SK-N-SH (cell line): ENCODE measurements at regions not wholly inside any gene's neighbourhood (a gene's known extent, or its start where the extent isn't known, plus 50 kb on each side); places are given as distances from the start of the nearest gene placed in this dataset.
A peak's percentile ranks its signal among the peaks of the same experiment; 100 is the strongest.

Experiments
- CTCF ChIA-PET: fragments of 300-600, 350-600 bp; formaldehyde crosslinking; extraction: SDS; loops from one replicate; lab custom pipeline; 2021; lab: Yijun Ruan, JAX
- POLR2A ChIA-PET: fragments of 350-600 bp; sonication (Branson Sonifier 250); formaldehyde crosslinking; extraction: SDS; loops from one replicate; lab custom pipeline; 2020; ENCODE audit warnings: antibody characterized with exemption, inconsistent platforms; lab: Yijun Ruan, JAX
- DNase-seq: peaks from one replicate; pipeline ENCODE4 v3.0.0; 2012
- H2AFZ ChIP-seq: fragments of 200-600 bp; sonication (generic); 2 replicates; pipeline ENCODE4 v1.8.1; 2016; ENCODE audit warnings: antibody characterized with exemption, mild to moderate bottlenecking, low read depth
- H3F3A ChIP-seq: fragments of 200-600 bp; sonication (generic); replicated peaks from 2 replicates; pipeline ENCODE3; 2016; ENCODE audit warnings: antibody characterized with exemption, mild to moderate bottlenecking; ENCODE audit not compliant: insufficient read depth
- H3K27ac ChIP-seq, 2 experiments: fragments of 200-500 bp in 1 of 2; fragments of 200-600 bp in 1 of 2; sonication (Bioruptor generic) in 1 of 2; sonication (generic), shearing (Covaris generic) in 1 of 2; 2 replicates each; pipeline versions ENCODE4 v1.5.1 to v1.6.1; 2014 to 2016; ENCODE audit warnings: low read depth in 2 of 2, inconsistent platforms in 1 of 2, low read length in 1 of 2, mild to moderate bottlenecking in 1 of 2, mixed read lengths in 1 of 2
- H3K27me3 ChIP-seq: fragments of 200-600 bp; sonication (generic), shearing (Covaris generic); 2 replicates; pipeline ENCODE4 v1.6.1; 2016; ENCODE audit warnings: mixed run types; ENCODE audit not compliant: insufficient read depth
- H3K36me3 ChIP-seq, 2 experiments: fragments of 200-500 bp in 1 of 2; fragments of 200-600 bp in 1 of 2; sonication (Bioruptor generic) in 1 of 2; sonication (generic) in 1 of 2; replicated peaks in 1 of 2; 2 replicates each; pipeline versions ENCODE3 to v1.5.1; 2014 to 2016; ENCODE audit warnings: low read length in 1 of 2, mild to moderate bottlenecking in 1 of 2; ENCODE audit not compliant: insufficient read depth in 2 of 2, control insufficient read depth in 1 of 2
- H3K4me1 ChIP-seq, 2 experiments: fragments of 200-500 bp in 1 of 2; fragments of 200-600 bp in 1 of 2; sonication (Bioruptor generic) in 1 of 2; sonication (generic), shearing (Covaris generic) in 1 of 2; 2 replicates each; pipeline versions ENCODE4 v1.5.1 to v1.6.1; 2014 to 2016; ENCODE audit warnings: low read depth in 1 of 2, low read length in 1 of 2, mixed run types in 1 of 2; ENCODE audit not compliant: insufficient read depth in 2 of 2, control insufficient read depth in 1 of 2
- H3K4me2 ChIP-seq: fragments of 200-600 bp; sonication (generic), shearing (Covaris generic); 2 replicates; pipeline ENCODE4 v1.6.1; 2017; ENCODE audit warnings: mixed run types
- H3K4me3 ChIP-seq, 2 experiments: fragments of 200-500 bp in 1 of 2; fragments of 200-600 bp in 1 of 2; sonication (Bioruptor generic) in 1 of 2; sonication (generic), shearing (Covaris generic) in 1 of 2; 2 replicates each; pipeline versions ENCODE4 v1.5.1 to v1.8.1; 2014 to 2016; ENCODE audit warnings: low read depth in 2 of 2, inconsistent platforms in 1 of 2, low read length in 1 of 2, mild to moderate bottlenecking in 1 of 2, mixed read lengths in 1 of 2, moderate library complexity in 1 of 2
- H3K79me2 ChIP-seq: fragments of 200-600 bp; sonication (generic); 2 replicates; pipeline ENCODE4 v1.8.1; 2017; ENCODE audit warnings: mild to moderate bottlenecking; ENCODE audit not compliant: insufficient read depth
- H3K9ac ChIP-seq: fragments of 200-600 bp; sonication (generic); 2 replicates; pipeline ENCODE4 v1.6.1; 2017; ENCODE audit warnings: mixed run types
- H3K9me2 ChIP-seq: fragments of 200-600 bp; sonication (generic); 2 replicates; pipeline ENCODE4 v1.6.1; 2017; ENCODE audit warnings: mixed run types
- H3K9me3 ChIP-seq: fragments of 200-600 bp; sonication (generic); 2 replicates; pipeline ENCODE4 v1.6.1; 2017; ENCODE audit warnings: mixed run types, mild to moderate bottlenecking, moderate library complexity
- H4K20me1 ChIP-seq: fragments of 200-600 bp; sonication (generic); 2 replicates; pipeline ENCODE4 v1.6.1; 2017; ENCODE audit warnings: mild to moderate bottlenecking, mixed run types; ENCODE audit not compliant: insufficient read depth
- EP300 ChIP-seq, 2 experiments: IDR thresholded peaks; 2 replicates each; pipeline versions ENCODE4 v1.4.0 to v1.6.1; 2012; ENCODE audit warnings: borderline replicate concordance in 1 of 2, low read depth in 1 of 2, low read length in 1 of 2
- EZH2phosphoT487 ChIP-seq: fragments of 200-600 bp; sonication (generic); IDR thresholded peaks from 2 replicates; pipeline ENCODE4 v1.6.1; 2017; ENCODE audit warnings: low read depth, mixed run types, mild to moderate bottlenecking, antibody characterized with exemption, moderate library complexity, borderline replicate concordance
- FOXM1 ChIP-seq: IDR thresholded peaks from 2 replicates; pipeline ENCODE4 v1.4.0; 2012; ENCODE audit warnings: low read depth, mild to moderate bottlenecking
- GABPA ChIP-seq: IDR thresholded peaks from 2 replicates; pipeline ENCODE4 v1.4.0; 2012; ENCODE audit warnings: low read depth, mild to moderate bottlenecking
- MEF2A ChIP-seq: IDR thresholded peaks from 2 replicates; pipeline ENCODE4 v1.4.0; 2012; ENCODE audit warnings: low read depth, borderline replicate concordance
- MXI1 ChIP-seq: IDR thresholded peaks from 2 replicates; pipeline ENCODE4 v1.6.1; 2012; ENCODE audit warnings: mild to moderate bottlenecking, low read depth, low read length, improper control_type of control experiment
- NFIC ChIP-seq: IDR thresholded peaks from 2 replicates; pipeline ENCODE4 v1.4.0; 2012; ENCODE audit warnings: borderline replicate concordance
- NRF1 ChIP-seq: IDR thresholded peaks from 2 replicates; pipeline ENCODE4 v1.6.1; 2012; ENCODE audit warnings: low read depth, mild to moderate bottlenecking, low read length
- RCOR1 ChIP-seq: fragments of 150-350 bp; IDR thresholded peaks from 2 replicates; pipeline ENCODE4 v1.6.1; 2017; ENCODE audit warnings: antibody characterized with exemption, low read length
- RXRA ChIP-seq: IDR thresholded peaks from 2 replicates; pipeline ENCODE4 v1.4.0; 2012; ENCODE audit warnings: low read depth, mild to moderate bottlenecking, borderline replicate concordance
- SIN3A ChIP-seq: IDR thresholded peaks from 2 replicates; pipeline ENCODE4 v1.6.1; 2012; ENCODE audit warnings: low read depth, mild to moderate bottlenecking, low read length, moderate library complexity, borderline replicate concordance
- SMC3 ChIP-seq: IDR thresholded peaks from 2 replicates; pipeline ENCODE4 v1.6.1; 2012; ENCODE audit warnings: low read depth, low read length, improper control_type of control experiment
- TAF1 ChIP-seq: IDR thresholded peaks from 2 replicates; pipeline ENCODE4 v1.6.1; 2012; ENCODE audit warnings: low read depth, mild to moderate bottlenecking, low read length, moderate library complexity, borderline replicate concordance
- TCF12 ChIP-seq: IDR thresholded peaks from 2 replicates; pipeline ENCODE4 v1.4.0; 2012
- TEAD4 ChIP-seq: IDR thresholded peaks from 2 replicates; pipeline ENCODE4 v1.4.0; 2012; ENCODE audit warnings: mild to moderate bottlenecking, borderline replicate concordance; ENCODE audit not compliant: insufficient read depth
- YY1 ChIP-seq: IDR thresholded peaks from 2 replicates; pipeline ENCODE4 v1.4.0; 2012; ENCODE audit warnings: low read depth, mild to moderate bottlenecking
- WGBS: methylation state at CpG from one replicate; pipeline ENCODE4 v1.1.6; 2017; ENCODE audit warnings: low lambda C conversion rate; 5-methylcytosine and 5-hydroxymethylcytosine counted together
- TF ChIP-seq, protein P1 (sequence below): fragments of 200-600 bp; sonication (generic); IDR thresholded peaks from 2 replicates; pipeline ENCODE4 v1.6.1; 2017; ENCODE audit warnings: antibody characterized with exemption, mild to moderate bottlenecking, moderate library complexity
- TF ChIP-seq, protein P2 (sequence below): IDR thresholded peaks from 2 replicates; pipeline ENCODE4; 2012
- TF ChIP-seq, protein P3 (sequence below): IDR thresholded peaks from 2 replicates; pipeline ENCODE4 v1.4.0; 2012; ENCODE audit warnings: low read depth, borderline replicate concordance
- TF ChIP-seq, protein P4 (sequence below): IDR thresholded peaks from 2 replicates; pipeline ENCODE4 v1.6.1; 2012; ENCODE audit warnings: mild to moderate bottlenecking, low read depth, low read length, moderate library complexity

- TF ChIP-seq NRF1, result no peak
- TF ChIP-seq SMC3, result no peak
- TF ChIP-seq, protein P1, sequence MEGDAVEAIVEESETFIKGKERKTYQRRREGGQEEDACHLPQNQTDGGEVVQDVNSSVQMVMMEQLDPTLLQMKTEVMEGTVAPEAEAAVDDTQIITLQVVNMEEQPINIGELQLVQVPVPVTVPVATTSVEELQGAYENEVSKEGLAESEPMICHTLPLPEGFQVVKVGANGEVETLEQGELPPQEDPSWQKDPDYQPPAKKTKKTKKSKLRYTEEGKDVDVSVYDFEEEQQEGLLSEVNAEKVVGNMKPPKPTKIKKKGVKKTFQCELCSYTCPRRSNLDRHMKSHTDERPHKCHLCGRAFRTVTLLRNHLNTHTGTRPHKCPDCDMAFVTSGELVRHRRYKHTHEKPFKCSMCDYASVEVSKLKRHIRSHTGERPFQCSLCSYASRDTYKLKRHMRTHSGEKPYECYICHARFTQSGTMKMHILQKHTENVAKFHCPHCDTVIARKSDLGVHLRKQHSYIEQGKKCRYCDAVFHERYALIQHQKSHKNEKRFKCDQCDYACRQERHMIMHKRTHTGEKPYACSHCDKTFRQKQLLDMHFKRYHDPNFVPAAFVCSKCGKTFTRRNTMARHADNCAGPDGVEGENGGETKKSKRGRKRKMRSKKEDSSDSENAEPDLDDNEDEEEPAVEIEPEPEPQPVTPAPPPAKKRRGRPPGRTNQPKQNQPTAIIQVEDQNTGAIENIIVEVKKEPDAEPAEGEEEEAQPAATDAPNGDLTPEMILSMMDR, result no peak
- TF ChIP-seq, all 33 proteins: peak for 0
Measured at GRCh38 chr5:124905256-124906130, 159.1 kb upstream of the ZNF608 start (continued).

DNA sequence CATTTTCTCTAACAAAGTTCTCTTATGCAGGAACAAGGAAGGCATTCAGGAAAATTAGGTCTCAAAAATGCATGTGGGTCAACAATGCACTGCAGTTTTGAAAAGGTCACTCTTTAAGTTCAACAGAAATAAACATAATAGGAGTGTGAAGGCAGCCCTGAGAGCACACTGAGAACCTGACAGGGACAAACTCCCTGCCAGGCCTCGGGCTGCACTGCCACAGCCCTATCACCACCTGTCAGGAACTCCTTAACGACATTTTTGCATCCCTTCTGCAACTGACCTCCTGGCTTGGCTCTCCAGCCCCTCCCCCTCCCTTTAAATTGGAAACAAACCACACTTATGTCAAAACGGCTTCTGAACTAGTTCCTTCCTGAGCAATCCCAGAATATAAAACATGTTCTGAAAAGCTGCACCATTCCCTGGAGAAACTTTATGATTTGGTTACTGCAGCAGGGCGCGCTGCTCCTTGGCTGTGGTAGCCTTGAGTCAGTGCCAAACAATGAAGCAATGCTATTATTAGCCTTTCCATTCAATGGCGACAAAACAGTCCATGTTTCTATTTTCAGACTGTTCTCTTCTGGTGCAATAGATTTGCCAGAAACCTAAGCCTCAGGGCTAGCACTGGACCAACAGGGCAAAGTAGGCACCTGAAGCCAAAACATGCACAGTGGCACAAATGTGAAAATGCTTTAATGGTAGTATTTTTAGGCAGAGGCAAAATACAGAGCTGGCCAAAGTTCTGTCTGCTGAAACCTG, 160.1 kb upstream of the ZNF608 start:
- no peaks in the 10 kb centered on the region for H4K20me1 ChIP-seq
- no peaks in the 10 kb centered on the region for H3K27me3 ChIP-seq
- no peaks in the 10 kb centered on the region for H3K79me2 ChIP-seq
- peak overlapping the region; percentile 32 for H3K4me2 ChIP-seq
- H2AFZ ChIP-seq, result no peak overlapping the region
- WGBS, result 13% methylated on average over 6 of the region's 6 CpGs
- POLR2A ChIA-PET, result no interaction called here
- H3K9me2 ChIP-seq, result no peaks in the 10 kb centered on the region
- H3K4me1 ChIP-seq, result peaks cover 32 to 41% of the 10 kb centered on the region in 2 experiments
- CTCF ChIA-PET, result interaction anchor here (0.7 kb wide), 1 partner anchor 51 kb away, joined by 3 read pairs; no protein-coding TSS in a partner anchor
- H3K27ac ChIP-seq, result peak overlapping the region; percentile 36 to 54; a peak in 3 of 4 replicates
- no peak overlapping the region for H3K4me3 ChIP-seq
- H3K36me3 ChIP-seq, result no peaks in the 10 kb centered on the region
- peak; percentile 20 for DNase-seq
- no peak overlapping the region for H3K9ac ChIP-seq
- H3K9me3 ChIP-seq, result no peaks in the 10 kb centered on the region
- H3F3A ChIP-seq, result peaks cover 13% of the 10 kb centered on the region
- TF ChIP-seq EP300 (IDR thresholded peaks at IDR 0.05; ENCODE audit: borderline replicate concordance in 1 of 2, low read depth in 1 of 2, low read length in 1 of 2), result peak; percentile 40 to 68; a peak in 1 of 4 replicates
- no peak for TF ChIP-seq EZH2phosphoT487
- TF ChIP-seq SIN3A, result no peak
- 0 out of 2 replicates have a peak, but pooled peaks have one; percentile 30 for TF ChIP-seq MXI1
- no peak for TF ChIP-seq GABPA
- TF ChIP-seq RXRA, result no peak
- TF ChIP-seq TAF1, result no peak
- TF ChIP-seq, protein P2, sequence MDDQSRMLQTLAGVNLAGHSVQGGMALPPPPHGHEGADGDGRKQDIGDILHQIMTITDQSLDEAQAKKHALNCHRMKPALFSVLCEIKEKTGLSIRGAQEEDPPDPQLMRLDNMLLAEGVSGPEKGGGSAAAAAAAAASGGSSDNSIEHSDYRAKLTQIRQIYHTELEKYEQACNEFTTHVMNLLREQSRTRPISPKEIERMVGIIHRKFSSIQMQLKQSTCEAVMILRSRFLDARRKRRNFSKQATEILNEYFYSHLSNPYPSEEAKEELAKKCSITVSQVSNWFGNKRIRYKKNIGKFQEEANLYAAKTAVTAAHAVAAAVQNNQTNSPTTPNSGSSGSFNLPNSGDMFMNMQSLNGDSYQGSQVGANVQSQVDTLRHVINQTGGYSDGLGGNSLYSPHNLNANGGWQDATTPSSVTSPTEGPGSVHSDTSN, result peak; percentile 42; the same call in 1 of the 2 replicates
- TF ChIP-seq TEAD4, result peak; percentile 35; the same call in 1 of the 2 replicates
- peak; percentile 96 for TF ChIP-seq MEF2A
- TF ChIP-seq TCF12, result peak; percentile 61; the same call in 1 of the 2 replicates
- TF ChIP-seq FOXM1, result no peak
- peak; percentile 13; the same call in 1 of the 2 replicates for TF ChIP-seq RCOR1
- peak; percentile 35; the same call in 1 of the 2 replicates for TF ChIP-seq YY1
- TF ChIP-seq, protein P3, sequence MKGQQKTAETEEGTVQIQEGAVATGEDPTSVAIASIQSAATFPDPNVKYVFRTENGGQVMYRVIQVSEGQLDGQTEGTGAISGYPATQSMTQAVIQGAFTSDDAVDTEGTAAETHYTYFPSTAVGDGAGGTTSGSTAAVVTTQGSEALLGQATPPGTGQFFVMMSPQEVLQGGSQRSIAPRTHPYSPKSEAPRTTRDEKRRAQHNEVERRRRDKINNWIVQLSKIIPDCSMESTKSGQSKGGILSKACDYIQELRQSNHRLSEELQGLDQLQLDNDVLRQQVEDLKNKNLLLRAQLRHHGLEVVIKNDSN, result no peak
- TF ChIP-seq, protein P4, sequence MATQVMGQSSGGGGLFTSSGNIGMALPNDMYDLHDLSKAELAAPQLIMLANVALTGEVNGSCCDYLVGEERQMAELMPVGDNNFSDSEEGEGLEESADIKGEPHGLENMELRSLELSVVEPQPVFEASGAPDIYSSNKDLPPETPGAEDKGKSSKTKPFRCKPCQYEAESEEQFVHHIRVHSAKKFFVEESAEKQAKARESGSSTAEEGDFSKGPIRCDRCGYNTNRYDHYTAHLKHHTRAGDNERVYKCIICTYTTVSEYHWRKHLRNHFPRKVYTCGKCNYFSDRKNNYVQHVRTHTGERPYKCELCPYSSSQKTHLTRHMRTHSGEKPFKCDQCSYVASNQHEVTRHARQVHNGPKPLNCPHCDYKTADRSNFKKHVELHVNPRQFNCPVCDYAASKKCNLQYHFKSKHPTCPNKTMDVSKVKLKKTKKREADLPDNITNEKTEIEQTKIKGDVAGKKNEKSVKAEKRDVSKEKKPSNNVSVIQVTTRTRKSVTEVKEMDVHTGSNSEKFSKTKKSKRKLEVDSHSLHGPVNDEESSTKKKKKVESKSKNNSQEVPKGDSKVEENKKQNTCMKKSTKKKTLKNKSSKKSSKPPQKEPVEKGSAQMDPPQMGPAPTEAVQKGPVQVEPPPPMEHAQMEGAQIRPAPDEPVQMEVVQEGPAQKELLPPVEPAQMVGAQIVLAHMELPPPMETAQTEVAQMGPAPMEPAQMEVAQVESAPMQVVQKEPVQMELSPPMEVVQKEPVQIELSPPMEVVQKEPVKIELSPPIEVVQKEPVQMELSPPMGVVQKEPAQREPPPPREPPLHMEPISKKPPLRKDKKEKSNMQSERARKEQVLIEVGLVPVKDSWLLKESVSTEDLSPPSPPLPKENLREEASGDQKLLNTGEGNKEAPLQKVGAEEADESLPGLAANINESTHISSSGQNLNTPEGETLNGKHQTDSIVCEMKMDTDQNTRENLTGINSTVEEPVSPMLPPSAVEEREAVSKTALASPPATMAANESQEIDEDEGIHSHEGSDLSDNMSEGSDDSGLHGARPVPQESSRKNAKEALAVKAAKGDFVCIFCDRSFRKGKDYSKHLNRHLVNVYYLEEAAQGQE, result 0 out of 2 replicates have a peak, but pooled peaks have one; percentile 2
- peak; percentile 82 for TF ChIP-seq NFIC
